OCI-LY7 (cell line): ENCODE measurements at regions not wholly inside any gene's neighbourhood (a gene's known extent, or its start where the extent isn't known, plus 50 kb on each side); places are given as distances from the start of the nearest gene placed in this dataset.

Source experiments
- BruUV-seq: library from RNA; stranded (reverse); fragments of 400-500 nt; replicated peaks from 2 replicates; lab custom pipeline; 2021; lab: Mats Ljungman, UMichigan
- CTCF ChIA-PET: fragments of 300-600 bp; sonication (Branson Sonifier 250); formaldehyde crosslinking; loops from one replicate; lab custom pipeline; 2022; ENCODE audit warnings: antibody characterized with exemption; ENCODE audit not compliant: unreplicated experiment; lab: Charles Lee
- POLR2A ChIA-PET: fragments of 300-600 bp; sonication (Branson Sonifier 250); formaldehyde crosslinking; loops from one replicate; lab custom pipeline; 2022; ENCODE audit warnings: antibody characterized with exemption; lab: Charles Lee
- DNase-seq: peaks from one replicate; pipeline ENCODE4 v3.0.0-alpha.2; 2015; ENCODE audit warnings: low spot score
- H2AFZ ChIP-seq: fragments of 200-600 bp; sonication (generic), shearing (Covaris generic); 2 replicates; pipeline ENCODE4 v1.6.1; 2014; ENCODE audit warnings: mild to moderate bottlenecking, antibody characterized with exemption, low read length, moderate library complexity
- H3K27ac ChIP-seq: fragments of 200-600 bp; sonication (generic); 2 replicates; pipeline ENCODE4 v1.5.1; 2014; ENCODE audit warnings: mixed run types, low read depth, mild to moderate bottlenecking, moderate library complexity, low read length, inconsistent platforms; ENCODE audit not compliant: poor library complexity, severe bottlenecking
- H3K36me3 ChIP-seq: fragments of 200-600 bp; sonication (generic); 2 replicates; pipeline ENCODE4 v1.6.1; 2014; ENCODE audit warnings: mild to moderate bottlenecking, antibody characterized with exemption, low read length, moderate library complexity, mixed read lengths; ENCODE audit not compliant: insufficient read depth
- H3K4me1 ChIP-seq: fragments of 200-600 bp; sonication (generic); 2 replicates; pipeline ENCODE4 v1.5.1; 2014; ENCODE audit warnings: mild to moderate bottlenecking, low read length; ENCODE audit not compliant: insufficient read depth, poor library complexity, severe bottlenecking
- H3K4me2 ChIP-seq: fragments of 200-600 bp; sonication (generic); 2 replicates; pipeline ENCODE4 v1.6.1; 2014; ENCODE audit warnings: mild to moderate bottlenecking, low read length
- H3K4me3 ChIP-seq: fragments of 200-600 bp; sonication (generic); 2 replicates; pipeline ENCODE4 v1.5.1; 2014; ENCODE audit warnings: mild to moderate bottlenecking, low read depth, low read length; ENCODE audit not compliant: poor library complexity, severe bottlenecking
- H3K79me2 ChIP-seq: fragments of 200-600 bp; sonication (generic); 2 replicates; pipeline ENCODE4 v1.6.1; 2016; ENCODE audit warnings: low read depth, mild to moderate bottlenecking, low read length, moderate library complexity, mixed read lengths; ENCODE audit not compliant: insufficient read depth
- H3K9me2 ChIP-seq: fragments of 200-600 bp; sonication (generic); 2 replicates; pipeline ENCODE4 v1.6.1; 2016; ENCODE audit warnings: mild to moderate bottlenecking, low read length, mixed read lengths; ENCODE audit not compliant: insufficient read depth
- H3K9me3 ChIP-seq: fragments of 200-600 bp; sonication (generic); 2 replicates; pipeline ENCODE4 v1.6.1; 2014; ENCODE audit warnings: mild to moderate bottlenecking, mixed run types, low read length, mixed read lengths
- H4K20me1 ChIP-seq: fragments of 200-600 bp; sonication (generic); 2 replicates; pipeline ENCODE4 v1.6.1; 2014; ENCODE audit warnings: mild to moderate bottlenecking, antibody characterized with exemption, low read length, moderate library complexity, mixed read lengths; ENCODE audit not compliant: insufficient read depth
- CTCF ChIP-seq: fragments of 200-600 bp; sonication (generic); conservative IDR thresholded peaks from 2 replicates; pipeline ENCODE4 v1.5.1; 2014; ENCODE audit warnings: mild to moderate bottlenecking, antibody characterized with exemption, low read length, moderate library complexity, mixed read lengths
- EZH2phosphoT487 ChIP-seq: fragments of 200-600 bp; sonication (generic); IDR thresholded peaks from 2 replicates; pipeline ENCODE4 v1.6.1; 2018; ENCODE audit warnings: low read depth, borderline replicate concordance, mild to moderate bottlenecking, mixed run types, antibody characterized with exemption, low read length, moderate library complexity, mixed read lengths
- intact Hi-C: fragments of 100-400 bp; cut with micrococcal nuclease; formaldehyde crosslinking; loops from one replicate; pipeline ENCODE4 v1.10.0; 2022; ENCODE audit not compliant: unreplicated experiment

GRCh38 chr20:22951966-22952365 is 83.1 kb upstream of the SSTR4 start:
- BruUV-seq, result no TSS peak
- intact Hi-C loops, result no loop called here

GRCh38 chr20:22954661-22955060 is 80.5 kb upstream of the SSTR4 start:
- Histone ChIP-seq H4K20me1 (no peaks in the 10 kb centered on the region), H3K9me2 (no peaks in the 10 kb centered on the region), H3K4me2 (no peak overlapping the region), H3K4me1 (no peaks in the 10 kb centered on the region), H3K4me3 (no peak overlapping the region), H3K9me3 (no peaks in the 10 kb centered on the region), H3K27ac (no peak overlapping the region), H3K79me2 (no peaks in the 10 kb centered on the region), H3K36me3 (no peaks in the 10 kb centered on the region), H2AFZ (no peak overlapping the region)
- intact Hi-C loops, result no loop called here
- ChIA-PET POLR2A (no interaction called here), CTCF (no interaction called here)
- no peak for TF ChIP-seq EZH2phosphoT487
- no peak for TF ChIP-seq CTCF
- BruUV-seq, result no TSS peak
- no peak for DNase-seq

More at GRCh38 chr20:22951966-22952365, 83.1 kb upstream of the SSTR4 start:
- Histone ChIP-seq H3K27ac (no peak overlapping the region), H3K9me2 (no peaks in the 10 kb centered on the region), H3K4me2 (no peak overlapping the region), H3K4me3 (no peak overlapping the region), H3K36me3 (no peaks in the 10 kb centered on the region), H3K79me2 (no peaks in the 10 kb centered on the region), H3K9me3 (no peaks in the 10 kb centered on the region), H3K4me1 (no peaks in the 10 kb centered on the region), H4K20me1 (no peaks in the 10 kb centered on the region), H2AFZ (no peak overlapping the region)
- ChIA-PET CTCF (no interaction called here), POLR2A (no interaction called here)
- DNase-seq, result no peak
- TF ChIP-seq EZH2phosphoT487 (no peak), CTCF (no peak)

- no peak overlapping the region for H3K4me2 ChIP-seq
- H3K36me3 ChIP-seq, result no peaks in the 10 kb centered on the region
- intact Hi-C loops, result no loop called here
- H4K20me1 ChIP-seq, result no peaks in the 10 kb centered on the region
- DNase-seq, result no peak
- H3K9me3 ChIP-seq, result no peaks in the 10 kb centered on the region
- CTCF ChIA-PET, result no interaction called here
- no peaks in the 10 kb centered on the region for H3K79me2 ChIP-seq
- H3K4me1 ChIP-seq, result no peaks in the 10 kb centered on the region
- BruUV-seq, result no TSS peak
- no peak overlapping the region for H3K4me3 ChIP-seq
- no peak overlapping the region for H2AFZ ChIP-seq
- POLR2A ChIA-PET, result no interaction called here
- no peaks in the 10 kb centered on the region for H3K9me2 ChIP-seq
- TF ChIP-seq EZH2phosphoT487 (no peak), CTCF (no peak)
- no peak overlapping the region for H3K27ac ChIP-seq
These were observed 76.7 kb upstream of the SSTR4 start for GRCh38 chr20:22958390-22958789.
